Stimulated activated CD4-positive, alpha-beta T cell treated with anti-CD3 and anti-CD28 coated beads, Interleukin-2, amount 100 ng/mL, for 48 hours (primary cell): ENCODE measurements at regions not wholly inside any gene's neighbourhood (a gene's known extent, or its start where the extent isn't known, plus 50 kb on each side); places are given as distances from the start of the nearest gene placed in this dataset.

Experiments
- DNase-seq, 2 donors: peaks; one replicate each; pipeline ENCODE4 v3.0.0-alpha.2; 2020

DNA sequence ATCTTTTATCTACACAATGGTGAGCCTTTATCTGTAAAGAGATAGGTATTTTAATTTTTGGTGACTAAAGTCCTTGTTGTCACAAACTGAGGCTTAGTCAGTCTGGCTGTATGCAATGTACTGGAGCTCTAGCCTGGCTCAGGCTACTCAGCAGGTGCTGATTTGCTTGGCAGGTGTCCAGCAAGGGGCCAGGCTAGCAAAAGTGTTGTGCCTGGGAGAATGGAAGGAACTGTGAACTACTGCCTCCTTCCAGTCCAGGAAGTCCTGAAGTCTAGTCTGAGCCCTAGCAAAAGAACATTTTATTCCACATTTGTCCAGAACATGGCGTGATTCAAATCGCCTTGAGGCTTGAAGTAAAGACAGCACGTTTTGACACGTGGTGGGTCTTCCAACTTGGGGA is 260.5 kb downstream of the CCDC85A start:
- DNase-seq: no peak

DNA sequence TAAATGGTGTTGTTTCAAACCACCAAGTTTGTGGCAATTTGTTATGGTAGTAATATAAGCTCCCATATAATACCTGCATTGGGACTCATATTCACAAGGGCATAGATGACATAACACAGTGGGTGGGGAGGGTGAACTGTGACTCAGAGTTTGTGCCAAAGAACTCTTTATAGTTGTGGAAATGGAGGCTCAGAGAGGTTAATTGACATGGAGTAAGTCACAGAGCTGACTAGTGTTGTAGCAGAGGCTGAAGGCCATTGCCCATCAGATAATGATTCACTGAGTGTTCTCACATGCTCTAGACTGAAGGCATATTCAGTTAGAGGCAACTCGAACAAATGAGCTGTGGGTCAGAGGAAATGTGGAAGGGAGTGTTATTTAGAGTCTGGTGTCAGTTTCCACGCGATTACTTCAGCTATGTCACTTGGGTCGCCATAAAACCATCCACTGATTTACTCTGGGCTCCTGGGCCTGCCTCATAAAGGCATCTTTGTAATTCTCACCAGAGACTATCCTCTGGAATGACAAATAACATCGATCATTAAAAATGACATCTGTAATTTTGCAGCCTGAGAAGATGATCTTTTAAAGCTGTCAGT is 264.7 kb downstream of the CCDC85A start:
- DNase-seq: no peak

DNA sequence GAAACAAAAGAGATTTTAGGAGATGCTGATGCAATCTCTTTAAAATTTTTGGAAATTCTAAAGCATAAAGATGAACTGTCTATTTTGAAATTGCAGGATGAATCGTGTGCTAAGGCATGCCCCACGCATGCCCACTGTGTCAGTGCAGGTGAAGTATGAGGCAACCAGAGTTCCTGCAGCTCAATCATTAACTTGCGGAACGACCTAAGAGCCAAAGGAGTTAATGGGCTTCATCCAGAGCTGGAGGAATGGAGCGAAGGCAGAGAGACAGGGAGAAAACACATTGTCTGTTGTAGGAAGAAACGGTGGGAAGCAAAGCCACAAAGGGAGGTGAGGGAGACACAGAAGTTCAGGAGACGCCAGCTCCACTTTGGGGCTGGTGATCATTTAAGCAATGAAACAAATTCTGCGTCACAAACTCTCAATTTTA is 265.2 kb downstream of the CCDC85A start:
- DNase-seq: no peak

DNA sequence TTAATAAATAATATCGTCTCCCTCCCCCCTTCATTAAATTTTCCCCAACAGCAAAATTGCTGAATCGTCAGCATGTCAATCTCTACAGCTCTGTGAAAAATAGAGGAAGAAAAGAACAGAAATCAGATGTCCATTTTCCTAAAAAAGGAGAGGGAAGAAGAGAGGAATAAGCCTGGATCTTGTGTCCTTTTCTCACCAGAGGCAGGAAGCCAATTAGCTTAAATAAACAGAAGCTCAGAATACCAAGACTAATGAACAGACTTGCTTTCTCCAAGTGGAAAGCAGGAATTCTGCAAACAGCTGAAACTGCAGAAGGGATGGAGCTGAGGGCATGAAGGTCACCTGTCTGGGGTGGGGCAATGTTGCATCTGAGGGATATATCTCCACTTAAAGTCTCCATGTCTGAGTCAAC is 265.7 kb downstream of the CCDC85A start:
- no peak for DNase-seq

DNA sequence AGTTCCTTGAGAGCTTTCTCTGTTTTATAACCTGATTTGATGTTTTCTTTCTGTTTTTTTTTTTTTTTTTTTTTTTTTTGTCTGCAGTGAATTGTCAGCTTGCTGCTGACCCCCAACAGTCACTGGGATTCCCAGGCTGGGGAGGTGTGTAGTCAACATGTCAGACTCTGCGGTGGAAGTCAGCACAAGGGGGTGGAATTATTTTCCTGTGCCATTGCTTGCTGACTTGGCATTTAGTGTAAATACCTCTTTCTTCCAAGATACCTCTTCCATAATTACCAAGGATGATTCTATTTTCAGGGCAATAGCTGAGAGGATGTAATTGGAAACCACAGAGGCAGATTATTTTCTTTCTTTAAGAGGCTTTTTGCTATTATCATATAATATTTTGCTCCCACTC is 266.3 kb downstream of the CCDC85A start:
- no peak for DNase-seq

DNA sequence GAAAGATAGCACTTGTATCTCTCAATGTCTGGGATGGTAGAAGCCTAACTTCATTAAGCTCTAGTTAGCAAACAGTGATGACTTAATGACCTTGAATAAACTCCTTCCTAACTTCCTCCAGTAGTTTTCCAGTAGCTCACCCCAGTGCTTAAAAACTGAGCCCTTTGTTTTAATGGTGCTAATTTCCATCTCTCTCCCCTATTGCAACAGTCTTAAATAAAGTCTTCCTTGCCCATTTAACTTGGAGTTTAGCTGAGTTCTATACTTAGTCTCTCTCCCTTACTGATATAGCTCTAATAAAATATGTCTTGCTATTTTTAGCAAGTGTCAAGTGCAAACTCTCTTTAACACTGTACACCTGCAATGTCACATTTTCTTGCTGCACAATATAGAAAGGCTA is 267.0 kb downstream of the CCDC85A start:
- no peak for DNase-seq

- no peak for DNase-seq
Observed at GRCh38 chr2:56455642-56456041, 271.9 kb downstream of the CCDC85A start.

DNA sequence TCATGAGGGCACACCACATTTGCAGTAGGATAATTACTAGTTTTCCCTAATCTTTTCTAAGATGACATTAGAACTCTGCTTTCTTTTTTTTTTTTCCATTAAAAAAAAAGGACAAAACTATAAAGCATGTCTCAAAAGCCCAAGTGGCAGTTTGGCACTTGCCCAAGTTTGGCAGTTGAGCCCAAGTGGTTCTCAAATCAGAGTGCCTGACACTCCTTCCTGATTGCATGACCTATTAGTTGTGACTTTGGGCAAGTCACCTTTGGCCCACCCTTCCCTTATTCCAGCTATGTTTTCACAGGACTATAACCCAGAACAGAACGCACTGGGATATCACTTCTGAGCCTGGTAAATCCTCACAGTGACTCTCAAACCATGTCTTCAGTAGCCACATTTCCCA is 273.0 kb downstream of the CCDC85A start:
- DNase-seq: no peak

DNA sequence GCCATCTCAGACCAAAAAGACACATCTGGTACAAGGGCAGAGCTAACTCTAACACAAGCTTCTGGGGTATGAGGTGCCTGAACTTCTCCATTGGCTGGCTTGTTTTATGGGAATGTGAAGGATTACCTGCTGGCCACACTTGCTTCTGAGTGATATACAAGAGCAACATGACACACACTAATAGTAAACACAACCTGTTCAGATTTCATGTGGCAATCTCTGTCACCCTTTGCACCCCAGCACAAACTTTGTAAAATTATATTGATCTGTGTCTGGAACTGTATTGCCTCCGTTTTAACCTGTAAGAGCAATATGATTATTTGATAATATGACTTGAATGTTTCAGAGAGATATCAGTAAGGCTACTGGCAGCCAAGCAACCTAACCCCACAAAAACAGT is 276.7 kb downstream of the CCDC85A start:
- no peak for DNase-seq

GRCh38 chr2:56464066-56464465 is 280.3 kb downstream of the CCDC85A start:
- no peak for DNase-seq

DNA sequence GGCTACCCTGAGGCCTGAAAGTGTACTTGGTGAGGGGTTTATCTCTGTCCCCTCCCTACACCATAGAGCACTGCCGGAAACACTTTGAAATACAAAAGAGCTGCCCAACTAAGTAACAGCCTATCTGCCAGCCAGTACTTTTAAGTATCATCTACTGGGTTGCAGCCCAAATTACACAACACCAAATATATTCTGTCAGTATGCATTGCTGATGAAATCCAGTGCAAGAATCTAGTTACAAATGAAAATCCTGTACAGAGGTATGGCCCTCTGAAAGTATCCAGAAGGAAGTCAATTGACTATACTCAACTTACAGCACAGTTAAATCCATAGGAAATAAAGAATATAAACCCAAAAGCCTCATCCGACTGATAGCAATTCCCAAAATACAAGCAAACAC is 280.8 kb downstream of the CCDC85A start:
- DNase-seq: no peak

DNA sequence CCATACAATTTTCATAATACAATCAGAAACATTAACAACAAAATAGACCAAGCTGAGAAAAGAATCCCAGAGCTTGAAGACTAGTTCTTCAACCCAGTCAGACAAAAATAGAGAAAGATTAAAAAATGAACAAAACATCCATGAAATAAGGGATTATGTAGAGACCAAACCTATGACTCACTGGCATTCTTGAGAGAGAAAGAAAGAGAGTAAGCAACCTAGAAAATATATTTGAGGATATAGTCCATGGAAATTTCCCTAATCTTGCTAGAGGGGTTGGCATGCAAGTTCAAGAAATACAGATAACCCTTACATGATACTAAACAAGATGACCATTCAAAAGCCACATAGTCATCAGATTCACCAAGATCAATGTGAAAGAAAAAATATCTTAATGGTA is 281.7 kb downstream of the CCDC85A start:
- no peak for DNase-seq

DNA sequence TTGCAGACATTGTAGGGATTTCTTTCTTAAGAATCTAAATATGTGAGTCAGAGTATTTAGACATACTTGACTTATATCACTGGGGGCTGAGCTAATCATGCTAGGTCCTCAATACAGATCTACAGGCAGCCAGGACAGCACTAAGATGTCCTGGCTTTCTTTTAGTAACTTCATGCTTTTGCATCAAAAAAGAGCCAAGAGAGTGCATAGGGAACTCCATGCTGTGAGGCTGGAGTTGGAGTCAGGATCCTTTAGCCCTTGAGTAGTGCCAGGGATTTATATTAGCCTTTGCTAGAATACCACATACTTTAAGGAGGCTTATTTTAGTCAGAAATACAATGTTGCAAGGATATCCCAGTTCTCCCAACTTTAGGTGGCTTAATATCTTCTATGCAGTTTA is 289.7 kb downstream of the CCDC85A start:
- DNase-seq: no peak

DNA sequence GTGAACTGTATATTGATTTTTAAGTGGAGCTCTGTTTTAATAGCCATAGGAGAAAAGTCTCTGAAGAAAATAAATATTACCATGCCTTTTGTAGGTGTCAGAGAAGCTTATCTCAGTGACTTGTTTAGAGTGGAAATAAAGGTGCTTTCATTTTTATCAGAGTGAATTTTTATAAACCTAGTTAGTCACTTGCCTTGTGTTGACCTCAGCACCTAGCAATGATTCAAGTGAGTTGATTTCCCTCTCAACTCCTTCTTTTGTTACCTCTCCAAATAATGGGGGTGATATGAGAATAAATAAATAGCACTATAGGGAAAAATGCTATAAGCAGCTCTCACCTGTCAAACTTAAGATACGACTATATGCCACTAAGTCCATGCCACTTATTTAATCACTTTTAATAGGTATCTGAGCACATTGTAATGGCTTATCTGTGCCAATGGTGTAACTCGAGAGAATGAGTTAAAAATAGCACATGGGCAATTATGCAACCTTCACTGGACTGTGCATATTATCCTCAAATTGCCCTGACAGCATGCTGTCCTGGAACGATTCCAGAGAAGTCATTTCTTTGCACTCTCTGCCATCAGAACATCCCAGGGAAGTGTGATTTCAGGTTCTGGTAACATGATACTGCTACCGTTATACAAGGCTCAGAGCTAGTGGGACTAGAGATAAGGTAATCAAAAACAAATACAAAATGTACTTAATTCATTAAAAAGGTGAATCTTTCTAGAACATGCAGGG is 290.8 kb downstream of the CCDC85A start:
- DNase-seq: no peak

DNA sequence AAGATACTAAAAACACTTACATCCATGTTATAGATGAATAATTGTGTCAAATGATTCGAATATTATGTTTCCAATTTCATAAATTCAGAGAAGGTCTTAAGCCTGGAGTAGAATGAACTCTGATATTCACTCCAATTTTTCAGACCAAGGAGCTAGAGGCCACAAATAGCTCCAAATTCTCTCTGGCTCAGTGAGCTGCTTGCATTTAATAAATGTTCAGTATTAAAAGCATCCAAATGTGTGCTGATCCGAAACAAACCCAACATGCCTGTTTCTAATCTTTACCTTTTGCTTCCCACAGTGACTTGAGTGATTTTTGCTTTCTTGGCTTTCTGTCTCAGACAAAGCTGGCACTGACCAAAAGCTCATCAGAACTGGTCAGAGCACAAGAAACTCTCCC is 291.4 kb downstream of the CCDC85A start:
- no peak for DNase-seq

- DNase-seq: no peak
Observed at GRCh38 chr2:56476509-56477071, 292.8 kb downstream of the CCDC85A start.

- DNase-seq: no peak
Observed at GRCh38 chr2:56478027-56478426, 294.2 kb downstream of the CCDC85A start.

DNA sequence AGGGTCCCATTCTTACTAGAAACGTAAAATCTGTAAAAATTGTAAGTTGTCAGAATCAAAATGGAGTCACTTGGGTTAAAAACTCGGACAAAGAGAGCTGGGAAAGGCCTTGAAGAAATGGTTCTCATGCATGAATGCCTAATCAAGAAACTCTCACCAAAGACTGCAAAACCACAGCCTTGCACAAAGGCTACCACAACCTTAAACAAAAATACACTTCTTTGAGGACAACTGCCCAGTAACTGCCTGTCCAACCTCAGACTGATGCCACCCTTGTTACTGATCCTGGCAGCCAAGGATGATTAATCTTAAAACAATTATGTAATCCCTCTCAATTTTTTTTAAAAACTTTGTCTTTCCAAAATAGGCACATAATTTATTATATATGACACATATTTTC is 299.3 kb downstream of the CCDC85A start:
- no peak for DNase-seq

GRCh38 chr2:56484906-56485305 is 301.1 kb downstream of the CCDC85A start:
- no peak for DNase-seq

DNA sequence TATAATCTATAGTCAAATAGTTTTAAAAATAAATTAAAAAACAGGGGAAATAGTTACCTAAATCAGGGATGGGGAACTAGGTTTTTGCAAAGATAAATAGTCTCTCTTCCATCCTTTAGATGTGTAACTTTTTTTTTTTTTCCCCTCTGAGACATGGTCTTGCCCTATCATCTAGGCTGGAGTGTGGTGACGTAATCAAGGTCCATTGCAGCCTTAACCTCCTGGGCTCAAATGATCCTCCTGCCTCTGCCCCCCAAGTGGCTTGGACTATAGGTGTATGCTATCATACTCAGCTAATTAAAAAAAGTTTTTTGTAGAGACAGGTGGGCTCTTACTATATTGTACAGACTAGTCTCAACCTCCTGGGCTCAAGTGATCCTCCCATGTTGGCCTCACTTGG is 316.5 kb downstream of the CCDC85A start:
- DNase-seq: no peak

- DNase-seq: no peak
Observed at GRCh38 chr2:56502616-56503015, 318.8 kb downstream of the CCDC85A start.

DNA sequence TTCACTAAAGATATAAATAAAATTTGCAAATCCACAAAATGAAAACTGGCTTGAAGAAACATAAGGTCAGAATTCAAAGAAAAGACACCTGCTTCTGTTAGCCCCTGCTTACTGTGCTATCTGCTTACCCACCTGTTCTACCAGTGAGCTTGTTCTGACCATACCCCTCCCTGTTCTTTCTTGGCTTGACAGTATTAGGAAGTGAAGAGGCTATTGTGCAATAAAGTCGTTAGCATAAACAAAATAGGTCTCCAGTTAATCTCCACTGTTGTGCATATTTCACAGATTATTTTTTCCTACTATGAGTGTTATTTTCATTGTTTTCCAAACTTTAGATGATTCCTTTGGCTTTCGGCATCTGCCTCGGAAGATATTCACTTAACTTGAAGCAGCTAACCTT is 322.1 kb downstream of the CCDC85A start:
- no peak for DNase-seq

DNA sequence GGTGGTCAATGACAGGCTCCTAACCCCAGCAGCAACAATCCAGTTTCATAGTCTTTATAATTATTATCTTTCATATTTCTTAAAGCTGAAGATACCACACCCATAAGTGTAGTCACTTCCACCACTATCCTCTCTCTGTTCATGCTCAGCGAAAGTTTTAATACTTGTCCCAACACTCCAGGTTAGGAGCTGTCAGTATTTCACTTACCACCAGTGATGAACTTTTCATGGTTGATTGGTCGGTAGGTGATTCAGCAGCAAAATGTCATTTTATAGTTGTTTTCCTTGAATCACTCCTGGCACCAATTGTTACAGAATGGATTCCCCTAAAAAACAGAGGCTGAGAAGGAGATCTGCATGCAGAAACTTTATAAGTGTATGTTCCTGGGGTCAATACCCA is 324.9 kb downstream of the CCDC85A start:
- no peak for DNase-seq

DNA sequence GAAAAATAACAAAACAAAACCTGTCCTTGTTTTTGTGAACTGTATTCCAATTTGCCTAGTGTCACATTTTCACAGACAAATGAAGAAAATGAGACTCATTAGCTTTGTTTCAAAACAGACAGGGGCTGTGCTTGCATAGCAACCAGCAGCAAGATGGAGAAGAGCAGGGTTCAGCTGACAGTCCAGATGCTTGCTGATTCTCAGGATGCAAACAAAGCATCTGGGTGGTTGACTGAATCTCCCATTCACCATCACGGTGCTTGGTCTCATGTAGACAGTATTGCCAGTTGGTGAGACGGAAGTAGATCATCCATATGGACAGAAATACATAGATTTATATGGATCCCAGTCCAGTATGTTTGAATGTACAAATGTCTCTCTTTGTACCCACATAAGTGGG is 326.8 kb downstream of the CCDC85A start:
- no peak for DNase-seq

- DNase-seq: no peak
Observed at GRCh38 chr2:56515399-56515798, 331.6 kb downstream of the CCDC85A start.
